Smooth muscle cell (in vitro differentiated cells): ENCODE measurements at regions not wholly inside any gene's neighbourhood (a gene's known extent, or its start where the extent isn't known, plus 50 kb on each side); places are given as distances from the start of the nearest gene placed in this dataset.

Experiments used
- DNase-seq: peaks from one replicate; lab custom pipeline; 2025; ENCODE audit not compliant: unreplicated experiment; lab: John Stamatoyannopoulos, UW
- H2AFZ ChIP-seq: fragments of 200-600 bp; sonication (generic); 2 replicates; pipeline ENCODE4 v1.6.0; 2016; ENCODE audit warnings: antibody characterized with exemption, low read depth, mild to moderate bottlenecking
- H3F3A ChIP-seq: fragments of 200-600 bp; sonication (generic); 2 replicates; pipeline ENCODE4 v1.6.0; 2017; ENCODE audit warnings: antibody characterized with exemption, low read depth
- H3K27ac ChIP-seq: fragments of 200-600 bp; sonication (generic); 2 replicates; pipeline ENCODE4 v1.5.1; 2016; ENCODE audit warnings: low read depth, mild to moderate bottlenecking
- H3K27me3 ChIP-seq: fragments of 200-600 bp; sonication (generic); 2 replicates; pipeline ENCODE4 v1.6.1; 2016; ENCODE audit warnings: low read depth, mild to moderate bottlenecking
- H3K36me3 ChIP-seq: fragments of 200-600 bp; sonication (generic); 2 replicates; pipeline ENCODE4 v1.5.1; 2016; ENCODE audit warnings: low read depth
- H3K4me1 ChIP-seq: fragments of 200-600 bp; sonication (generic); 2 replicates; pipeline ENCODE4 v1.5.1; 2016; ENCODE audit warnings: low read depth
- H3K4me2 ChIP-seq: fragments of 200-600 bp; sonication (generic); 2 replicates; pipeline ENCODE4 v1.6.0; 2016; ENCODE audit warnings: mild to moderate bottlenecking
- H3K4me3 ChIP-seq: fragments of 200-600 bp; sonication (generic); 2 replicates; pipeline ENCODE4 v1.5.1; 2016; ENCODE audit warnings: mild to moderate bottlenecking
- H3K79me2 ChIP-seq: fragments of 200-600 bp; sonication (generic); 2 replicates; pipeline ENCODE4 v1.6.0; 2016; ENCODE audit warnings: low read depth, mild to moderate bottlenecking
- H3K9ac ChIP-seq: fragments of 200-600 bp; sonication (generic); 2 replicates; pipeline ENCODE4 v1.6.0; 2016; ENCODE audit warnings: low read depth
- H3K9me3 ChIP-seq: fragments of 200-600 bp; sonication (generic); replicated peaks from 2 replicates; pipeline ENCODE4 v1.5.1; 2016; ENCODE audit warnings: low read depth
- H4K20me1 ChIP-seq: fragments of 200-600 bp; sonication (generic); 2 replicates; pipeline ENCODE4 v1.6.0; 2016; ENCODE audit warnings: low read depth
- WGBS: methylation state at CpG from one replicate; pipeline ENCODE4 v1.1.7; 2016; ENCODE audit warnings: low lambda C conversion rate; 5-methylcytosine and 5-hydroxymethylcytosine counted together
- TF ChIP-seq, protein P1 (sequence below): fragments of 200-600 bp; sonication (generic); IDR thresholded peaks from 2 replicates; pipeline ENCODE4 v1.5.1; 2017; ENCODE audit warnings: borderline replicate concordance, mild to moderate bottlenecking, antibody characterized with exemption; ENCODE audit not compliant: insufficient read depth, poor library complexity, severe bottlenecking

DNA sequence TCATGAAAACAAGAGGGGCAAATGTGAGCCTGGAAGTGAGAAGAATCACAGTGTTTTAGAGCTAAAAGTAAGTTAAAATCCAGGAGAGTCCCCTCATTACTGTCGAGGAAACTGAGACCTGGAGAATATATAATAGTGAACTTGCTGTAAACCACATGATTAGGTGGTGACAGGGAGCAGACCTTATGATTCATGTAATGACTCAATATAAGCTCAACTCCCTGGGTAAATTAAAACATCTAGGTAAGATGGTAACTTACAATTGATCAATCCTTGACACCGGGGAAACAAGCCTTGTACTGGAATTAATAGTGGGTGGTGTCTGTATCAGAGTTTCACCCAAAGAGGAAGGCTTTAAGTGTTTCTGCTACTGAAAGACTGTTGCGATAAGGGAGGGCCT lies 269.3 kb downstream of the SNAPC1 start:
- Histone ChIP-seq H3K9me3 (no peaks in the 10 kb centered on the region), H3K4me2 (no peak overlapping the region), H2AFZ (no peak overlapping the region), H3K27me3 (no peaks in the 10 kb centered on the region), H3K9ac (no peak overlapping the region), H3K27ac (no peak overlapping the region), H3K4me1 (no peaks in the 10 kb centered on the region), H3K79me2 (no peaks in the 10 kb centered on the region), H3K4me3 (no peak overlapping the region), H3K36me3 (no peaks in the 10 kb centered on the region), H4K20me1 (no peaks in the 10 kb centered on the region), H3F3A (no peaks in the 10 kb centered on the region)
- 91% methylated on average over 3 of the region's 3 CpGs for WGBS
- TF ChIP-seq, protein P1, sequence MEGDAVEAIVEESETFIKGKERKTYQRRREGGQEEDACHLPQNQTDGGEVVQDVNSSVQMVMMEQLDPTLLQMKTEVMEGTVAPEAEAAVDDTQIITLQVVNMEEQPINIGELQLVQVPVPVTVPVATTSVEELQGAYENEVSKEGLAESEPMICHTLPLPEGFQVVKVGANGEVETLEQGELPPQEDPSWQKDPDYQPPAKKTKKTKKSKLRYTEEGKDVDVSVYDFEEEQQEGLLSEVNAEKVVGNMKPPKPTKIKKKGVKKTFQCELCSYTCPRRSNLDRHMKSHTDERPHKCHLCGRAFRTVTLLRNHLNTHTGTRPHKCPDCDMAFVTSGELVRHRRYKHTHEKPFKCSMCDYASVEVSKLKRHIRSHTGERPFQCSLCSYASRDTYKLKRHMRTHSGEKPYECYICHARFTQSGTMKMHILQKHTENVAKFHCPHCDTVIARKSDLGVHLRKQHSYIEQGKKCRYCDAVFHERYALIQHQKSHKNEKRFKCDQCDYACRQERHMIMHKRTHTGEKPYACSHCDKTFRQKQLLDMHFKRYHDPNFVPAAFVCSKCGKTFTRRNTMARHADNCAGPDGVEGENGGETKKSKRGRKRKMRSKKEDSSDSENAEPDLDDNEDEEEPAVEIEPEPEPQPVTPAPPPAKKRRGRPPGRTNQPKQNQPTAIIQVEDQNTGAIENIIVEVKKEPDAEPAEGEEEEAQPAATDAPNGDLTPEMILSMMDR: no peak
- DNase-seq: no peak

GRCh38 chr14:62053188-62053587 lies 291.0 kb downstream of the SNAPC1 start:
- 92% methylated on average over 3 of the region's 3 CpGs for WGBS
- Histone ChIP-seq H3K27me3 (no peaks in the 10 kb centered on the region), H3K4me1 (no peaks in the 10 kb centered on the region), H3K9ac (no peak overlapping the region), H2AFZ (no peak overlapping the region), H3K4me2 (no peak overlapping the region), H3F3A (no peaks in the 10 kb centered on the region), H3K27ac (no peak overlapping the region), H3K4me3 (no peak overlapping the region), H3K9me3 (no peaks in the 10 kb centered on the region), H3K36me3 (no peaks in the 10 kb centered on the region), H3K79me2 (no peaks in the 10 kb centered on the region), H4K20me1 (no peaks in the 10 kb centered on the region)
- no peak for DNase-seq
- TF ChIP-seq, protein P1: no peak

GRCh38 chr14:62056789-62057188 lies 294.6 kb downstream of the SNAPC1 start:
- no peaks in the 10 kb centered on the region for H3K9me3 ChIP-seq
- no peak overlapping the region for H3K4me2 ChIP-seq
- no peak overlapping the region for H3K4me3 ChIP-seq
- no peak for DNase-seq
- H3K4me1 ChIP-seq: no peaks in the 10 kb centered on the region
- H3K27ac ChIP-seq: no peak overlapping the region
- no peaks in the 10 kb centered on the region for H3K27me3 ChIP-seq
- H3K79me2 ChIP-seq: no peaks in the 10 kb centered on the region
- H3K36me3 ChIP-seq: no peaks in the 10 kb centered on the region
- TF ChIP-seq, protein P1: no peak
- no peaks in the 10 kb centered on the region for H3F3A ChIP-seq
- H3K9ac ChIP-seq: no peak overlapping the region
- H4K20me1 ChIP-seq: no peaks in the 10 kb centered on the region
- WGBS: 99% methylated on average over 27 of the region's 27 CpGs
- H2AFZ ChIP-seq: no peak overlapping the region

GRCh38 chr14:62062645-62063044 lies 300.4 kb downstream of the SNAPC1 start:
- 84% methylated on average over 5 of the region's 5 CpGs for WGBS
- Histone ChIP-seq H3K9me3 (no peaks in the 10 kb centered on the region), H3K4me1 (no peaks in the 10 kb centered on the region)

More at GRCh38 chr14:62062645-62063044, 300.4 kb downstream of the SNAPC1 start:
- TF ChIP-seq, protein P1: no peak
- Histone ChIP-seq H2AFZ (no peak overlapping the region), H3K27ac (no peak overlapping the region), H3K27me3 (no peaks in the 10 kb centered on the region), H3F3A (no peaks in the 10 kb centered on the region), H3K4me3 (no peak overlapping the region), H3K9ac (no peak overlapping the region), H3K36me3 (no peaks in the 10 kb centered on the region), H4K20me1 (no peaks in the 10 kb centered on the region), H3K4me2 (no peak overlapping the region), H3K79me2 (no peaks in the 10 kb centered on the region)
- no peak for DNase-seq
